ENCODE measurements at regions not wholly inside any gene's neighbourhood (a gene's known extent, or its start where the extent isn't known, plus 50 kb on each side); places are given as distances from the start of the nearest gene placed in this dataset.

- TF ChIP-seq POLR2A (IDR thresholded peaks at IDR 0.05; ENCODE audit: low read length) (no peak), GATA1 (IDR thresholded peaks at IDR 0.05; ENCODE audit: low read depth, low read length) (no peak)
Observed at GRCh38 chr7:84678841-84679240, 484.3 kb upstream of the SEMA3A start.
